ENCODE measurements at regions not wholly inside any gene's neighbourhood (a gene's known extent, or its start where the extent isn't known, plus 50 kb on each side); places are given as distances from the start of the nearest gene placed in this dataset.

GRCh38 chr13:111652676-111653075, 332.2 kb downstream of the TEX29 start:
- dilution Hi-C loops (cut with MboI; ENCODE audit: extremely low pct_ligation_motif_present, low sequenced_read_pairs), result no loop called here

GRCh38 chr13:111654531-111654930, 334.1 kb downstream of the TEX29 start:
- no peaks in the 10 kb centered on the region for H3K9me3 ChIP-seq (ENCODE audit: control insufficient read depth, low read depth, low read length)
- H3K4me2 ChIP-seq (ENCODE audit: control insufficient read depth, extremely low read depth, insufficient read depth, low read depth, low read length), result no peak overlapping the region
- no peak for TF ChIP-seq CTCF (optimal IDR thresholded peaks at IDR 0.05 in 1 of 3, IDR thresholded peaks at IDR 0.05 in 1 of 3, conservative IDR thresholded peaks at IDR 0.05 in 1 of 3; ENCODE audit: extremely low read depth in 1 of 3, insufficient read depth in 2 of 3, low read length in 3 of 3)
- no peak for TF ChIP-seq EZH2 (IDR thresholded peaks at IDR 0.05; ENCODE audit: low read length)
- no peak overlapping the region for H2AFZ ChIP-seq (ENCODE audit: control insufficient read depth, low read length)
- H3K9me1 ChIP-seq (ENCODE audit: control insufficient read depth, extremely low read depth, insufficient read depth, low read length), result no peaks in the 10 kb centered on the region
- no peaks in the 10 kb centered on the region for H3K4me1 ChIP-seq (ENCODE audit: control insufficient read depth, extremely low read depth, insufficient read depth, low read length)
- H3K9ac ChIP-seq (ENCODE audit: control insufficient read depth, extremely low read depth, insufficient read depth, low read length), result no peak overlapping the region
- H3K27me3 ChIP-seq (ENCODE audit: control insufficient read depth, extremely low read depth, insufficient read depth, low read length), result no peaks in the 10 kb centered on the region
- dilution Hi-C loops (cut with MboI; ENCODE audit: extremely low pct_ligation_motif_present, low sequenced_read_pairs), result no loop called here
- DNase-seq (ENCODE audit: low read depth, low spot score), result no peak
- no peaks in the 10 kb centered on the region for H3K79me2 ChIP-seq (ENCODE audit: control insufficient read depth, insufficient read depth, low read length)
- no peaks in the 10 kb centered on the region for H4K20me1 ChIP-seq (ENCODE audit: control insufficient read depth, extremely low read depth, insufficient read depth, low read length)
- H3K4me3 ChIP-seq (ENCODE audit: control insufficient read depth in 2 of 3, extremely low read depth in 1 of 3, insufficient read depth in 2 of 3, low read depth in 1 of 3, low read length in 3 of 3), result no peak overlapping the region
- no peak for FAIRE-seq
- no peaks in the 10 kb centered on the region for H3K36me3 ChIP-seq (ENCODE audit: control insufficient read depth in 2 of 2, extremely low read depth in 1 of 2, insufficient read depth in 2 of 2, low read length in 2 of 2)
- H3K27ac ChIP-seq (ENCODE audit: control insufficient read depth, insufficient read depth, low read length), result no peak overlapping the region

More at GRCh38 chr13:111652676-111653075, 332.2 kb downstream of the TEX29 start:
- DNase-seq (ENCODE audit: low read depth, low spot score) (no peak), FAIRE-seq (no peak)
- Histone ChIP-seq H3K4me1 (ENCODE audit: control insufficient read depth, extremely low read depth, insufficient read depth, low read length) (no peaks in the 10 kb centered on the region), H3K36me3 (ENCODE audit: control insufficient read depth in 2 of 2, extremely low read depth in 1 of 2, insufficient read depth in 2 of 2, low read length in 2 of 2) (no peaks in the 10 kb centered on the region), H3K9ac (ENCODE audit: control insufficient read depth, extremely low read depth, insufficient read depth, low read length) (no peak overlapping the region), H3K79me2 (ENCODE audit: control insufficient read depth, insufficient read depth, low read length) (no peaks in the 10 kb centered on the region), H3K4me2 (ENCODE audit: control insufficient read depth, extremely low read depth, insufficient read depth, low read depth, low read length) (no peak overlapping the region), H3K27me3 (ENCODE audit: control insufficient read depth, extremely low read depth, insufficient read depth, low read length) (no peaks in the 10 kb centered on the region), H2AFZ (ENCODE audit: control insufficient read depth, low read length) (no peak overlapping the region), H3K9me1 (ENCODE audit: control insufficient read depth, extremely low read depth, insufficient read depth, low read length) (no peaks in the 10 kb centered on the region), H4K20me1 (ENCODE audit: control insufficient read depth, extremely low read depth, insufficient read depth, low read length) (no peaks in the 10 kb centered on the region), H3K9me3 (ENCODE audit: control insufficient read depth, low read depth, low read length) (no peaks in the 10 kb centered on the region), H3K27ac (ENCODE audit: control insufficient read depth, insufficient read depth, low read length) (no peak overlapping the region), H3K4me3 (ENCODE audit: control insufficient read depth in 2 of 3, extremely low read depth in 1 of 3, insufficient read depth in 2 of 3, low read depth in 1 of 3, low read length in 3 of 3) (no peak overlapping the region)
- TF ChIP-seq CTCF (optimal IDR thresholded peaks at IDR 0.05 in 1 of 3, IDR thresholded peaks at IDR 0.05 in 1 of 3, conservative IDR thresholded peaks at IDR 0.05 in 1 of 3; ENCODE audit: extremely low read depth in 1 of 3, insufficient read depth in 2 of 3, low read length in 3 of 3), result no peak
- no peak for TF ChIP-seq EZH2 (IDR thresholded peaks at IDR 0.05; ENCODE audit: low read length)

Data from keratinocyte (primary cell).